ENCODE measurements at regions not wholly inside any gene's neighbourhood (a gene's known extent, or its start where the extent isn't known, plus 50 kb on each side); places are given as distances from the start of the nearest gene placed in this dataset.
"Not testable (repeated sequence)": the region's sequence is repeated elsewhere in the genome, so short reads cannot be mapped to it uniquely, and the experiment has no call there.

DNA sequence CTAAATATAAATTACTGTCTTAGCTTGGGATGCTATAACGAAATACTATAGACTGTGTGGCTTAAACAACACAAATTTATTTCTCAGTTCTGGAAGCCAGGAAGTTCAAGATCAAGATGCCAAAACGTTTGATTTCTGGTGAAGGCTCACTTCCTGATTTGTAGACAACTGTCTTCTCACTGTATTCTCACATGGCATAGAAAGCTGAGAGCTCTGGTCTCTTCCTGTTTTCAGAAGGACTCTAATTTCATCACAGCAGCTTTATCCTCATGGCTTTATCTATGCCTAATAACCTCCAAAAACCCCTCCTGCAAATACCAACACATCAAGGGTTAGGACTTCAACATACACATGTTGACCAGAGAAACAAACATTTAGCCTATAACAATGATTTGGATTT is 1795.5 kb downstream of the MRPL39 start:
- Mint-ChIP-seq H3K9me3 (no peaks in the 10 kb centered on the region), H3K4me3 (no peak overlapping the region), H3K27me3 (no peaks in the 10 kb centered on the region), H3K27ac (no peak overlapping the region), H3K4me1 (no peaks in the 10 kb centered on the region), H3K36me3 (no peaks in the 10 kb centered on the region)
- no peak for ATAC-seq (ENCODE audit: low read depth)
- POLR2A ChIA-PET: no interaction called here
- no peak for DNase-seq

DNA sequence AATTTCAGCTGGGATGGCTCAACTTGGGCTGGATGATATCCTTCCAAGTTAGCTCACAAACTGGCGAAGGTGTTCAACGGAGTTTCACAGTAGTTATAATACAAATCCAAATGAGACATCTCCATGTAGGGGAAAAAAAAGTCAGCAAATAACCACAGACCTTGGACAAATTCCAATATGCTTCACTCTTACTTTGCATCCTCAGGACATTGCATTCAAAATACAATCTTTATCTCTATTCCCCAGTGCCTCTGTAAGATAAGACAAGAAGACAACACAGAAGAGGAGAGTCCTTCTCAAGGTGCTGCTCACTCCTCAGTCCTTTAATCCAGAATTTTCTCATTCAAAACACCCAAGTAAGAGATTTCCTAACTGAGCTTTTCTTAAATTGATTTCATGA is 1797.7 kb downstream of the MRPL39 start:
- Mint-ChIP-seq H3K27ac (no peak overlapping the region), H3K4me1 (no peaks in the 10 kb centered on the region), H3K9me3 (no peaks in the 10 kb centered on the region), H3K36me3 (no peaks in the 10 kb centered on the region), H3K27me3 (no peaks in the 10 kb centered on the region), H3K4me3 (no peak overlapping the region)
- POLR2A ChIA-PET: no interaction called here
- ATAC-seq (ENCODE audit: low read depth) (no peak), DNase-seq (no peak)

DNA sequence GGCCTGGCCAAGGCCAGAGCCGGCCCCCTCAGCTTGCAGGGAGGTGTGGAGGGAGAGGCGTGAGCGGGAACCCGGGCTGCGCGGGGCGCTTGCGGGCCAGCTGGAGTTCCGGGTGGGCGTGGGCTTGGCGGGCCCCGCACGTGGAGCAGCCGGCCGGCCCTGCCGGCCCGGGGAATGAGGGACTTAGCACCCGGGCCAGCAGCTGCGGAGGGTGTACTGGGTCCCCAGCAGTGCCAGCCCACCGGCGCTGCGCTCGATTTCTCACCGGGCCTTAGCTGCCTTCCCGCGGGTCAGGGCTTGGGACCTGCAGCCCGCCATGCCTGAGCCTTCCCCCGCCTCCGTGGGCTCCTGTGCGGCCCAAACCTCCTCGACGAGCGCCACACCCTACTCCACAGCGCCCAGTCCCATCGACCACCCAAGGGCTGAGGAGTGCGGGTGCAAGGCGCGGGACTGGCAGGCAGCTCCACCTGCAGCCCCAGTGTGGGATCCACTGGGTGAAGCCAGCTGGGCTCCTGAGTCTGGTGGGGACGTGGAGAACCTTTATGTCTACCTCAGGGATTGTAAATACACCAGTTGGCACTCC is 1800.2 kb downstream of the MRPL39 start:
- POLR2A ChIA-PET; H3K4me3 Mint-ChIP-seq; ATAC-seq (ENCODE audit: low read depth); H3K27ac Mint-ChIP-seq; H3K36me3 Mint-ChIP-seq; DNase-seq; H3K27me3 Mint-ChIP-seq; H3K9me3 Mint-ChIP-seq; H3K4me1 Mint-ChIP-seq: not testable (repeated sequence)

DNA sequence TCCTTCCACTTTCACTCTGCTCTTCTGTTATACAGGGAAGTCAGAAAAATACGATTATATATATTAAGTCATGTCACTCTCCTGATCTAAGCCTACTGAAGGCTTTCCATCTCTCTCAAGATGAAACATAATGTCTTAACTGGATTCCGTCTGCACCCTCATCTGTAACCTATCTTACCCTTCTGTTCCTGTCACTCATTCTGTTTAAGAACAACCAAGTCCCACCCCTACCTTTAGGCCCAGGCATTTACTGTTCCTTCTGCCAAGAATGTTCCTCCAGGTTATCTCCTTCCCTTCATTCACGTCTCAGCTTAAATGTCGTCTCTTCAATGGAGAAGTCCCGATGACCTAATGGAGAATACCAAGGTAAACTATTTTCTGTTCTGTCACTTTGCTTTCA is 1802.4 kb downstream of the MRPL39 start:
- no peaks in the 10 kb centered on the region for H3K27me3 Mint-ChIP-seq
- H3K9me3 Mint-ChIP-seq: no peaks in the 10 kb centered on the region
- POLR2A ChIA-PET: no interaction called here
- H3K4me3 Mint-ChIP-seq: no peak overlapping the region
- H3K36me3 Mint-ChIP-seq: no peaks in the 10 kb centered on the region
- no peak for DNase-seq
- peaks cover 1% of the 10 kb centered on the region for H3K4me1 Mint-ChIP-seq
- ATAC-seq (ENCODE audit: low read depth): no peak
- H3K27ac Mint-ChIP-seq: no peak overlapping the region

DNA sequence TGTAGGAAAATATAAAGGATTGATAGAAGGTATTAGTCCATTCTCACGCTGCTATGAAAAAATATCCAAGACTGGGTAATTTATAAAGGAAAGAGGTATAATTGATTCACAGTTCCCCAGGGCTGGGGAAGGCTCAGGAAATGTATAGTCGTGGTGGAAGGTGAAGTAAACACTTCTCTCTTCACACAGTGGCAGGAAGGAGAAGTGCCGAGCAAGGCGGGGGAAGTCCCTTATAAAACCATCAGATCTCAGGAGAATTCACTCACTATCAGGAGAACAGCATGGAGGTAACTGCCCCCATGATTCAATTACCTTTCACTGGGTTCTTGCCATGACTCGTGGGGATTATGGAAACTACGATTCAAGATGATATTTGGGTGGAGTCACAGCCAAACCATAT is 1806.0 kb downstream of the MRPL39 start:
- H3K9me3 Mint-ChIP-seq: no peaks in the 10 kb centered on the region
- POLR2A ChIA-PET: no interaction called here
- no peaks in the 10 kb centered on the region for H3K36me3 Mint-ChIP-seq
- DNase-seq (no peak), ATAC-seq (ENCODE audit: low read depth) (no peak)
- no peaks in the 10 kb centered on the region for H3K27me3 Mint-ChIP-seq
- peaks cover 1% of the 10 kb centered on the region for H3K4me1 Mint-ChIP-seq
- no peak overlapping the region for H3K27ac Mint-ChIP-seq
- H3K4me3 Mint-ChIP-seq: no peak overlapping the region

DNA sequence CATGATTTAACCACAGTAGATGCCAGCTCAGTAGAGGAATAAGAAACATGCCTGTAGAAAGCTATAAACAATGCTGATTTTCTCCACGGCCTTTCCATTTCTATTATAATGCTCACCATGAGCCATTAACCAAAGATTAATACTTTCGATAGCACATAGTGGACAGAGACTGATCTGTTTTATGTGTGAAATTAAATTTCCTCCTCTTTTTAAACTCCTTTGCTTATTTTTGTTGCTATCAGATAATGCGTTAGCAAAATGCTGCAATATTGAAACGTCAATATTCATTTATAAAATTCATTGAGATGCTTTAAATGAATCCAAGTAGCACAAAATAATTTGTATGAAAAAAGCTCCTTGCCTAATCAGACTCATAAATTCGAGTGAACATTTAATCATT is 1807.9 kb downstream of the MRPL39 start:
- ATAC-seq (ENCODE audit: low read depth) (no peak), DNase-seq (no peak)
- Mint-ChIP-seq H3K36me3 (no peaks in the 10 kb centered on the region), H3K4me1 (peaks cover 1% of the 10 kb centered on the region), H3K9me3 (no peaks in the 10 kb centered on the region), H3K27me3 (no peaks in the 10 kb centered on the region), H3K4me3 (no peak overlapping the region), H3K27ac (no peak overlapping the region)
- POLR2A ChIA-PET: no interaction called here

DNA sequence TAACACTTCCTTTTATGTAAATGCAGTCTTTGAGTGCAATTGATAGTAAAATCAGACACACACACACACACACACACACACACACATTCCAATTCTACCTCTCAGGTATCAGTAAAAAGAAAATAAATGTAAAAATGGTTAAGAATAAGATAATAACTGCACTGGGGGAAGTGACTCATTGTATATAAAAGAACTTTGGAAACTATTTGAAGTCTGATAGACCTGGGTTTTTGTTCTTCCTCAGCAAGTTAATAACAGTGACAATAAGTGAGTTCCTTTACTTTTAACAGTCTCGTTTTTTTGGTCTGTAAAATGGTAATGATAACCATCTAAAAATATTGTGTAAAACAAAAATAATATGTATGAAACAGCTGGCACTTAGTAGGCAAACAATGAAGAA is 1815.0 kb downstream of the MRPL39 start:
- H3K36me3 Mint-ChIP-seq: no peaks in the 10 kb centered on the region
- POLR2A ChIA-PET: no interaction called here
- no peaks in the 10 kb centered on the region for H3K4me1 Mint-ChIP-seq
- no peak overlapping the region for H3K27ac Mint-ChIP-seq
- no peaks in the 10 kb centered on the region for H3K9me3 Mint-ChIP-seq
- ATAC-seq (ENCODE audit: low read depth) (no peak), DNase-seq (no peak)
- H3K27me3 Mint-ChIP-seq: no peaks in the 10 kb centered on the region
- no peak overlapping the region for H3K4me3 Mint-ChIP-seq

DNA sequence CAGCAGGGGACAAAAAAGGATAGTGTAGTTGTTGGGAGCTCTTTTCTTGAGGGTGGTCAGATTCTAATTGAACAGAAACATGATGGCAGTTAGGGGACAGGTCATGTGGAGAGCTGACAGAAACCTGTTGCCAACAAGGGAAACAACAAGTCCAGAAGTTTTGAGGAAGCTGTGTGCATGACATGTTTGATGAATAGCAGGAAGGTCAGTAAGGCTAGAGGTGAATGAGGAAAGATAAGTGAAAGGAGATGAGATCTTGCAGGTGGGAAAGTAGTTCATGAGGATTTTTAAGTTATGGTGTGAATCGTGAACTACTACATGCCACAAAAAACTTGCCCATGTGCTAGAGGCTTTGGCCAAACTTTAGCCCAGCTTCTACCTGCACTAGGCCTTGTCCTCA is 1817.4 kb downstream of the MRPL39 start:
- H3K4me3 Mint-ChIP-seq: no peak overlapping the region
- H3K27me3 Mint-ChIP-seq: no peaks in the 10 kb centered on the region
- POLR2A ChIA-PET: no interaction called here
- no peaks in the 10 kb centered on the region for H3K36me3 Mint-ChIP-seq
- ATAC-seq (ENCODE audit: low read depth): no peak
- H3K27ac Mint-ChIP-seq: no peak overlapping the region
- no peak for DNase-seq
- H3K9me3 Mint-ChIP-seq: no peaks in the 10 kb centered on the region
- no peaks in the 10 kb centered on the region for H3K4me1 Mint-ChIP-seq

DNA sequence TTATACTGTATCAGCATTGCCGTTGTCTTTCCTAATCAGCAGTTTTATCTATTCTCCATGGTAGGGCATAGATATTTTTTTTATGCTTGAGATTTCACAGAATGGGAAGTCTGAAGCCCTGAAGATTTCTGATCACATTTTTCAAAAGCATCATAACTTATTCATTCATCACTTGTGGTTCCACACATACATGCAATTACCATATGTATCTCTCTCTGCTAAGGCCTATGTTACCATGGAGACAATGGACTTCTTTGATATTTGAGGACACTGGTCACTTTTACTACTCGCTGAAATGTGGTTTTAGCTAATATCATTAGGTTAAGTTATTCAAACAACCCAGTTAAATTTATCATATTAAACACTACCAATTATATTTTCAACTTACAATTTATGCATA is 1827.0 kb downstream of the MRPL39 start:
- Mint-ChIP-seq H3K4me1 (no peaks in the 10 kb centered on the region), H3K27ac (no peak overlapping the region), H3K9me3 (no peaks in the 10 kb centered on the region), H3K4me3 (no peak overlapping the region), H3K36me3 (no peaks in the 10 kb centered on the region), H3K27me3 (peaks cover 2% of the 10 kb centered on the region)
- no peak for DNase-seq
- ATAC-seq (ENCODE audit: low read depth): no peak
- POLR2A ChIA-PET: no interaction called here

DNA sequence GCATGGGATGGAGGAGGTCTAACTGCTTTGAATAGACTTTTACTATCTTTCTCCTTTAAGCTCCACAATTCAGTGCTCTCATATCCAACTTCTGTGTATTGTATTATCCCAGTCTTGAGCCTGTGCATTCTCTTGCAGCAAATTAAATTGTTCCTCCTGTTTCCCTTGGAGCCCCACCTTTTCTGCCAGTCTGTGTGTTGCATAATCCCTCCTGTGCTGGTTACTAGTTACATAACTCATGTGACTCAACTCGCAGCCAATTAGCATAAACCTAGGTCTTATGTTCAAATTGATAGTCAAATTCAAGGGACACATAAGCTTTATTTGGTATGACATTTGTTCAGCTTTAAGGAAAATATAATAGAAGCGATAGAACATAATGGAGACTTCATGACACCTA is 1863.5 kb downstream of the MRPL39 start:
- Mint-ChIP-seq H3K4me1 (no peaks in the 10 kb centered on the region), H3K27me3 (no peaks in the 10 kb centered on the region), H3K4me3 (no peak overlapping the region), H3K9me3 (peaks cover 7% of the 10 kb centered on the region), H3K36me3 (no peaks in the 10 kb centered on the region), H3K27ac (no peak overlapping the region)
- ATAC-seq (ENCODE audit: low read depth) (no peak), DNase-seq (no peak)
- POLR2A ChIA-PET: no interaction called here

DNA sequence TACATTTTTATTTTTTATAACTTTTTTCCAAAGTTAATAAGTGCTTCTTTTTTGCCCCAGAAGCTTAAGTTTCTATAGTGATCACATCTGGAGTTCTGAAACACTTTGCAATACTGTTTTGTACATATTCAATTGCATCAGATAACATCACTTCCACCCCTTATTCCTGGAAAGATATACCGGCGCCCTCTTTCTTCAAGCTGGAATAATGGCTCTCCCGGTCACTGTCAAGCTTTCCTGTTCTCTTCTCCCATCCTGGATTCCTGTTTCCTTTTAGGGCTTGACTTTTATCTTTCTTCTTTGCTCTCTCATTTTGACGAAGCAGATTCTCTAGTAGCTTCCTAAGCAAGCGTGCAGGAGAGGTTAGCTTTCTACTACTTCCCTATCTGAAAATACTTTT is 1866.8 kb downstream of the MRPL39 start:
- POLR2A ChIA-PET: no interaction called here
- no peak overlapping the region for H3K27ac Mint-ChIP-seq
- ATAC-seq (ENCODE audit: low read depth) (no peak), DNase-seq (no peak)
- no peaks in the 10 kb centered on the region for H3K4me1 Mint-ChIP-seq
- no peaks in the 10 kb centered on the region for H3K36me3 Mint-ChIP-seq
- no peaks in the 10 kb centered on the region for H3K9me3 Mint-ChIP-seq
- H3K27me3 Mint-ChIP-seq: no peaks in the 10 kb centered on the region
- no peak overlapping the region for H3K4me3 Mint-ChIP-seq

DNA sequence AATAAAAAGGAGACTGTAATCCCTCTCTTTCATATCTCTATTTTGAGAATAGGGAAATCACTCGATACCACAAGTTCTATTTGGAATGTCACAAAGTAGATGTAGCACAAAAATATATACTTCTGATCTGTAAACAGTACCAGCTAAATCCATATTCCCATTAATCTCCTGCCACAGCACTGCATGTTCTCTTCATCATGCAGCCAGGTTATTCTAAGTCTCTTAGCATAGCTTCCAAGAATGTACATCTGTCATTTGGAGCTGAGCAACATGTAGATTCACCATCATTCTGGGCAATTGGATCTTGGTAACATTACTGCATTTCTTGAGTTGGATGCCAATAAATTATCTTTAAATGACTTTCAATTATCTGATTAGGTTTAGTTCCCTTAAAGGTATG is 1874.5 kb downstream of the MRPL39 start:
- DNase-seq (no peak), ATAC-seq (ENCODE audit: low read depth) (no peak)
- H3K9me3 Mint-ChIP-seq: no peaks in the 10 kb centered on the region
- no peaks in the 10 kb centered on the region for H3K4me1 Mint-ChIP-seq
- no peaks in the 10 kb centered on the region for H3K27me3 Mint-ChIP-seq
- no peak overlapping the region for H3K4me3 Mint-ChIP-seq
- no peaks in the 10 kb centered on the region for H3K36me3 Mint-ChIP-seq
- POLR2A ChIA-PET: no interaction called here
- H3K27ac Mint-ChIP-seq: no peak overlapping the region

DNA sequence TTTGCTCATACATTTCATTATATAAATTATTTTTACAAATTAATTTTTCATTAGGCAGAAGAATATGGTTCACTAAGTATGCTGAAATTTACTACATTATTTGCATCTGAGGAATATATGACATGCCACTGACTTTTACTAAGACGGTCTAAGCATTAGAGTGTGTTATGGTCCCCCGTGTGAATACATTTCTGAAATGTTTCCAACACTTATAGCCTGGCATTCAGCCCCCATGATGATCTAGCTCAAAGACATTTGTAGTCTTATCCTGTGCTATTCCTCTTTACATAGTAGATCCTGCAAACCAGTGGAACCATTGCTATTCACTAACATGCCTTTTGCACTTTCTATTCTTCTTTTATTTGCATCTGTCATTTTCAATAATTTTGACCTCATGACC is 1878.0 kb downstream of the MRPL39 start:
- Mint-ChIP-seq H3K27ac (no peak overlapping the region), H3K4me1 (no peaks in the 10 kb centered on the region), H3K4me3 (no peak overlapping the region), H3K27me3 (no peaks in the 10 kb centered on the region), H3K36me3 (no peaks in the 10 kb centered on the region), H3K9me3 (no peaks in the 10 kb centered on the region)
- no peak for DNase-seq
- no peak for ATAC-seq (ENCODE audit: low read depth)
- POLR2A ChIA-PET: no interaction called here

DNA sequence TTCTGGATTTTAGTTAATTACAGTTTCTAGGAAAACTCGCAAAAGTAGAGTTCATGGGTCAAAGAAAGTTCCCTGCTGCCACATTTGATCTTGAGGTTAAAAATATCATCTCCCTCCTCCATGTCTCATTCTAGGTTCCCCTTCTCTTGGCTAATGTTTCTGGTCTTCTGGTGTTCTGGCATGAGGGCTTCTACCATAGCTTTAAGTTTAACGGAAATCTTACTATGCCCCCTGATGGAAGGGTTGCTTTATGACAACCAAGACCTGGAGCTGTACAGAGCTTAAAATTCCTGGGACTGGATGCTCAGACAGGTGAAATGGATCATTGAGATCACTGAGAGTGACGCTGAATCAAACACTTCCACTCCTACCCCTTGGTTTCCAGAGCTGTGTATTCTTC is 1881.7 kb downstream of the MRPL39 start:
- Mint-ChIP-seq H3K36me3 (no peaks in the 10 kb centered on the region), H3K27me3 (no peaks in the 10 kb centered on the region), H3K4me1 (no peaks in the 10 kb centered on the region), H3K9me3 (no peaks in the 10 kb centered on the region), H3K4me3 (no peak overlapping the region), H3K27ac (no peak overlapping the region)
- POLR2A ChIA-PET: no interaction called here
- ATAC-seq (ENCODE audit: low read depth) (no peak), DNase-seq (no peak)

All from activated naive CD8-positive, alpha-beta T cell treated with anti-CD3 and anti-CD28 coated beads, Interleukin-2, amount 10 ng/mL, durations not matched to agents 7 days and 5 days (primary cell).